ENCODE measurements at regions not wholly inside any gene's neighbourhood (a gene's known extent, or its start where the extent isn't known, plus 50 kb on each side); places are given as distances from the start of the nearest gene placed in this dataset.

DNA sequence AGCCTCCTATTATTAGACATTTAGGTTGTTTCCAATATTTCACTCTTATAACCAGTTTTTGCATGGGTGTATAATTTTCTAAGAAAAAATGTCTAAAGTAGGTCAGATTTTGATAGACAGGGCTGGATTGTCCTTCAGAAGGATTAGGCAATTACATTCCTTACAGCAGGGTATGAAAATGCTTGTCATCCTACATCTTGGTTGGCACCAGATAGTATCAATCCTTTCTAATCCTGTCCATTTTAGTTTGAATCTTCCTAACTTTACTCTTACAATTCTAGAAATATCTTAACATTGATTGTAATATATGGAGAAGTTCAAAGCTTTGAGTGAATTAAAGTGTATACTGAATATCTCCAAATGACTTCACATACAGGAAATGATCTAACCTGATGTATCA lies 63.0 kb upstream of the ZBED5 start:
- TF ChIP-seq EZH2phosphoT487 (IDR thresholded peaks at IDR 0.05; ENCODE audit: insufficient read depth, low read depth) (no peak), EZH2 (IDR thresholded peaks at IDR 0.05; ENCODE audit: insufficient read depth, poor library complexity, severe bottlenecking) (no peak)

Data from GM23248 (cell line).